Endodermal cell (in vitro differentiated cells): ENCODE measurements at regions not wholly inside any gene's neighbourhood (a gene's known extent, or its start where the extent isn't known, plus 50 kb on each side); places are given as distances from the start of the nearest gene placed in this dataset.

Experiments
- DNase-seq: peaks from one replicate; pipeline ENCODE4 v3.0.0-alpha.2; 2017
- H3K27ac ChIP-seq: 2 replicates; pipeline ENCODE4 v1.5.1; 2013; ENCODE audit warnings: mild to moderate bottlenecking, low read depth, low read length, moderate library complexity
- H3K27me3 ChIP-seq: 2 replicates; pipeline ENCODE4 v1.6.1; 2013; ENCODE audit warnings: mild to moderate bottlenecking, low read length, moderate library complexity; ENCODE audit not compliant: insufficient read depth, control insufficient read depth, poor library complexity, severe bottlenecking
- H3K36me3 ChIP-seq: 2 replicates; pipeline ENCODE4 v1.7.0; 2013; ENCODE audit warnings: mild to moderate bottlenecking, low read length, moderate library complexity; ENCODE audit not compliant: control insufficient read depth, insufficient read depth
- H3K4me1 ChIP-seq: one replicate; pipeline ENCODE4 v1.7.0; 2013; ENCODE audit warnings: low read length; ENCODE audit not compliant: control insufficient read depth, insufficient read depth
- H3K4me3 ChIP-seq: 2 replicates; pipeline ENCODE4 v1.5.1; 2013; ENCODE audit warnings: mild to moderate bottlenecking, low read length, moderate library complexity
- H3K9ac ChIP-seq: 2 replicates; pipeline ENCODE4 v1.6.1; 2013; ENCODE audit warnings: mild to moderate bottlenecking, low read length, moderate library complexity; ENCODE audit not compliant: poor library complexity, severe bottlenecking; ENCODE audit errors: extremely low read depth
- H3K9me3 ChIP-seq: 2 replicates; pipeline ENCODE4 v1.6.1; 2013; ENCODE audit warnings: mild to moderate bottlenecking, low read length, moderate library complexity; ENCODE audit not compliant: control insufficient read depth
- H3K27ac Mint-ChIP-seq: 2 replicates; pipeline ENCODE4 v1.8.0; 2020; ENCODE audit warnings: mixed read lengths
- H3K27me3 Mint-ChIP-seq: 2 replicates; pipeline ENCODE4 v1.8.0; 2021; ENCODE audit warnings: mild to moderate bottlenecking, mixed read lengths; ENCODE audit not compliant: insufficient read depth
- H3K36me3 Mint-ChIP-seq: 2 replicates; pipeline ENCODE4 v1.8.0; 2020; ENCODE audit warnings: low read depth, mixed read lengths
- H3K4me1 Mint-ChIP-seq: 2 replicates; pipeline ENCODE4 v1.8.0; 2020; ENCODE audit warnings: mixed read lengths
- H3K4me3 Mint-ChIP-seq: 2 replicates; pipeline ENCODE4 v1.8.0; 2020; ENCODE audit warnings: mild to moderate bottlenecking, moderate library complexity, mixed read lengths
- H3K9me3 Mint-ChIP-seq: 2 replicates; pipeline ENCODE4 v1.8.0; 2020; ENCODE audit warnings: mild to moderate bottlenecking, mixed read lengths
- WGBS, 2 experiments: methylation state at CpG; one replicate each; pipeline versions ENCODE4 v1.1.5 to v1.1.7; 2013; ENCODE audit warnings: missing lambda C conversion rate in 2 of 2, mixed read lengths in 1 of 2; ENCODE audit not compliant: insufficient coverage in 1 of 2, insufficient read length in 1 of 2; 5-methylcytosine and 5-hydroxymethylcytosine counted together
- TF ChIP-seq, protein P1 (sequence below): fragments of 200-600 bp; sonication (generic); conservative IDR thresholded peaks from 2 replicates; pipeline ENCODE4 v1.5.0; 2021; ENCODE audit warnings: antibody characterized with exemption, mild to moderate bottlenecking

DNA sequence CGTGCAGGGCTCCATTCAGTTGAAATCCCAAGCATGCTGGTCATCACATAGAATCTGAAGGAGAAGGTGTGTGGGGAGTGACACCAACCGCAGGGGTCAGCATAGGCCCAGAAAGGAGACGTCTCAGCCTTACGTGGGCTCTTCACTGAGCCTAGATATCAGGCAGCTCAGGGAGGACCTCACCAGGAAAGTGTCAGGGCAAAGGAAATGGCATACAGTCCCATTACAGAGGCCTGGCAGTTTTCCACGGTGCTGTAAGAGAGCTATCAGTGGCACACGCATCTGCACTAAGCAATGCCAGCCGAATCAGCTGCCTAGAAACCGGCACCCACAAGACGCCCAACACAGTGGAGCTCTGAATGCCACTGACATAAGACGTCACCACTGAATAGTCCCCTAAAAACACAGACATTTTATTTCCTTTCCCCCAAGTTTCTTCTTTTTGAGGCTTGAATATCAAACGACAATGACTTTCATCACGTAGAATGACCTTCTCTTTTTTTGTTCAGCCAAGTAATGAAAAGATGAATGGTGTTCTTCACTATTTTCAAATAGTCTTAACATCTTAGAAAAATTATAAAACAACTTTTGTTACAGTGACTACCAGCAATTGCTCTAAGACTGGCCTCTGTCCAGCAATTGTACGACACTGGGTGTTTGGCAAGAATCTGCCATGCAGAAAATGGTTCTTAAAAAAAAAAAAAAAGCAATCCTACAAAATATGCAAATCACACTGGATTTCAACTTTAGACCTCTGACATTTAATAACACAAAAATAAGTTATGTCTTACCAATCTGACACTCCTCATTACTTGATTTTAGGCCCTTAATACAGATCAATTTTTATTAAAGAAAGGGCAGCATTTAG is 88.9 kb upstream of the FOXQ1 start:
- Mint-ChIP-seq H3K9me3 (no peaks in the 10 kb centered on the region), H3K36me3 (no peaks in the 10 kb centered on the region), H3K4me1 (peaks cover 20% of the 10 kb centered on the region), H3K27ac (no peak overlapping the region), H3K4me3 (no peak overlapping the region), H3K27me3 (peaks cover 9% of the 10 kb centered on the region)
- H3K4me3 ChIP-seq = no peak overlapping the region
- no peaks in the 10 kb centered on the region for H3K27me3 ChIP-seq
- peak; percentile 60 for DNase-seq
- no peak overlapping the region for H3K9ac ChIP-seq
- TF ChIP-seq, protein P1, sequence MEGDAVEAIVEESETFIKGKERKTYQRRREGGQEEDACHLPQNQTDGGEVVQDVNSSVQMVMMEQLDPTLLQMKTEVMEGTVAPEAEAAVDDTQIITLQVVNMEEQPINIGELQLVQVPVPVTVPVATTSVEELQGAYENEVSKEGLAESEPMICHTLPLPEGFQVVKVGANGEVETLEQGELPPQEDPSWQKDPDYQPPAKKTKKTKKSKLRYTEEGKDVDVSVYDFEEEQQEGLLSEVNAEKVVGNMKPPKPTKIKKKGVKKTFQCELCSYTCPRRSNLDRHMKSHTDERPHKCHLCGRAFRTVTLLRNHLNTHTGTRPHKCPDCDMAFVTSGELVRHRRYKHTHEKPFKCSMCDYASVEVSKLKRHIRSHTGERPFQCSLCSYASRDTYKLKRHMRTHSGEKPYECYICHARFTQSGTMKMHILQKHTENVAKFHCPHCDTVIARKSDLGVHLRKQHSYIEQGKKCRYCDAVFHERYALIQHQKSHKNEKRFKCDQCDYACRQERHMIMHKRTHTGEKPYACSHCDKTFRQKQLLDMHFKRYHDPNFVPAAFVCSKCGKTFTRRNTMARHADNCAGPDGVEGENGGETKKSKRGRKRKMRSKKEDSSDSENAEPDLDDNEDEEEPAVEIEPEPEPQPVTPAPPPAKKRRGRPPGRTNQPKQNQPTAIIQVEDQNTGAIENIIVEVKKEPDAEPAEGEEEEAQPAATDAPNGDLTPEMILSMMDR = peak; percentile 47
- no peaks in the 10 kb centered on the region for H3K9me3 ChIP-seq
- peaks cover 8% of the 10 kb centered on the region for H3K4me1 ChIP-seq
- no peak overlapping the region for H3K27ac ChIP-seq
- 90 to 95% methylated on average over 7 to 13 of the region's 13 CpGs for WGBS, 2 experiments
- no peaks in the 10 kb centered on the region for H3K36me3 ChIP-seq

DNA sequence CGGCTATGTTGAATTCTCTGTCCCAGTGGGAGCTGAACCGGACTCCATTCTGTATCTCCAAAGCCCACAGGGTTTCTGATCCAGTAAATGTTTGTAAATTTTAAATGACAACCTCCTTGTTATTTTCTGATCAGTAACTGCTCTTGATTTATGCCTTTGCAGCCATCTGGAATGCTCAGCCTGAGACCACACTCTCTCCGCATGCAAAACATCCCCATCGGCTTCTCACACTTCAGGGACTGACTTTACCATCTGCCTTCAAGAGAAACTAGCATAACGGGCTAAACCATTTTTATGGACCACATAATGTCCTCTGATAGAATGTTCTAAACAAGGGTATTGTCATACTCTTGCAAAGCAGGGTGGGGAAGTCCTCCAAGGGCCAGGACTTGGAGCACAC is 94.5 kb upstream of the FOXQ1 start:
- Mint-ChIP-seq H3K36me3 (no peaks in the 10 kb centered on the region), H3K27me3 (no peaks in the 10 kb centered on the region), H3K4me3 (no peak overlapping the region), H3K9me3 (no peaks in the 10 kb centered on the region), H3K4me1 (peaks cover 4% of the 10 kb centered on the region), H3K27ac (no peak overlapping the region)
- Histone ChIP-seq H3K4me3 (no peak overlapping the region), H3K36me3 (no peaks in the 10 kb centered on the region), H3K9me3 (no peaks in the 10 kb centered on the region), H3K4me1 (peaks cover 1% of the 10 kb centered on the region), H3K27me3 (no peaks in the 10 kb centered on the region), H3K27ac (no peak overlapping the region), H3K9ac (no peak overlapping the region)
- WGBS, 2 experiments = 67 to 73% methylated on average over 3 to 5 of the region's 5 CpGs
- TF ChIP-seq, protein P1 = no peak
- DNase-seq = no peak

DNA sequence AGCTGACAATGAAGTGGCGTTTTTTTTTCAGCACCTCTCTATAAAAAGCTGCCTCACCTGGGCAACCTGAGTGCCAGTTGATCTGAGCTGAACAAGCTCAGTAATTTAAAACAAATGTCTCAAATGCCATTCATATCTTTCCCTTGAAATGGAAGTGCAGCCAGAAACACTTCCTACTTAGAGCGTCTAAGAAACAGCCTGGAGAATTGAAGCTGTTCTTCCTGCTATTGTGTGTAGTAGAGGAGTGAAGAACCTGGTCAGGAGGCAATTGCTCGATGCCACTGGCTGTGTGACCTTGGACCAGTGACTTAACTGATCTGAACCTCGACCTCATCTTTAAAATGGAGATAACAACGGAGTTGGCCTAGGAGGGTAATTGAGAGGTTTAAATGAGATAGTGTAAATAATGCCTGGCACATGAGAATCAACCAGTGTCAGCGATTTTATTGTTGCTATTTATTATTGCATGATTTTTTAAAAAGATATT is 95.4 kb upstream of the FOXQ1 start:
- H3K36me3 Mint-ChIP-seq = no peaks in the 10 kb centered on the region
- H3K4me3 Mint-ChIP-seq = no peak overlapping the region
- WGBS, 2 experiments = 75 to 78% methylated on average over 4 to 6 of the region's 6 CpGs
- Histone ChIP-seq H3K9ac (no peak overlapping the region), H3K9me3 (no peaks in the 10 kb centered on the region), H3K27me3 (no peaks in the 10 kb centered on the region), H3K36me3 (no peaks in the 10 kb centered on the region), H3K4me1 (no peaks in the 10 kb centered on the region), H3K27ac (no peak overlapping the region), H3K4me3 (no peak overlapping the region)
- TF ChIP-seq, protein P1 = no peak
- H3K27ac Mint-ChIP-seq = no peak overlapping the region
- H3K9me3 Mint-ChIP-seq = no peaks in the 10 kb centered on the region
- no peak for DNase-seq
- H3K4me1 Mint-ChIP-seq = no peaks in the 10 kb centered on the region
- no peaks in the 10 kb centered on the region for H3K27me3 Mint-ChIP-seq
